Endothelial cell (in vitro differentiated cells): ENCODE measurements at regions not wholly inside any gene's neighbourhood (a gene's known extent, or its start where the extent isn't known, plus 50 kb on each side); places are given as distances from the start of the nearest gene placed in this dataset.

ENCODE experiments used
- DNase-seq: peaks from one replicate; pipeline ENCODE4 v3.0.0; 2021; ENCODE audit warnings: low spot score
- H3K27ac Mint-ChIP-seq: one replicate; pipeline ENCODE4 v1.8.0; 2021; ENCODE audit warnings: mixed read lengths, inconsistent platforms; ENCODE audit not compliant: unreplicated experiment
- H3K27me3 Mint-ChIP-seq: one replicate; pipeline ENCODE4 v1.8.0; 2021; ENCODE audit warnings: mild to moderate bottlenecking, moderate library complexity, mixed read lengths, inconsistent platforms; ENCODE audit not compliant: unreplicated experiment
- H3K36me3 Mint-ChIP-seq: one replicate; pipeline ENCODE4 v1.8.0; 2021; ENCODE audit warnings: mild to moderate bottlenecking, low read depth, mixed read lengths, inconsistent platforms; ENCODE audit not compliant: unreplicated experiment
- H3K4me1 Mint-ChIP-seq: one replicate; pipeline ENCODE4 v1.8.0; 2021; ENCODE audit warnings: mild to moderate bottlenecking, mixed read lengths, inconsistent platforms; ENCODE audit not compliant: unreplicated experiment
- H3K4me3 Mint-ChIP-seq: one replicate; pipeline ENCODE4 v1.8.0; 2021; ENCODE audit warnings: mild to moderate bottlenecking, mixed read lengths, inconsistent platforms; ENCODE audit not compliant: unreplicated experiment
- H3K9me3 Mint-ChIP-seq: one replicate; pipeline ENCODE4 v1.8.0; 2021; ENCODE audit warnings: mixed read lengths, inconsistent platforms; ENCODE audit not compliant: unreplicated experiment
- CTCF ChIP-seq: fragments of 200-600 bp; sonication (generic); IDR thresholded peaks from one replicate; pipeline ENCODE4 v1.5.0; 2021; ENCODE audit warnings: antibody characterized with exemption; ENCODE audit not compliant: unreplicated experiment

- Mint-ChIP-seq H3K9me3 (no peaks in the 10 kb centered on the region), H3K27me3 (no peaks in the 10 kb centered on the region), H3K4me3 (no peak overlapping the region), H3K36me3 (no peaks in the 10 kb centered on the region), H3K4me1 (peaks cover 7% of the 10 kb centered on the region), H3K27ac (no peak overlapping the region)
- DNase-seq, result no peak
- TF ChIP-seq CTCF, result no peak
These were observed 197.8 kb downstream of the SALL1 start for GRCh38 chr16:50953290-50953689.

- Mint-ChIP-seq H3K27me3 (no peaks in the 10 kb centered on the region), H3K27ac (no peak overlapping the region), H3K36me3 (no peaks in the 10 kb centered on the region), H3K9me3 (no peaks in the 10 kb centered on the region), H3K4me3 (no peak overlapping the region), H3K4me1 (peaks cover 7% of the 10 kb centered on the region)
- no peak for DNase-seq
- TF ChIP-seq CTCF, result no peak
These were observed 200.1 kb downstream of the SALL1 start for GRCh38 chr16:50950955-50951354.

GRCh38 chr16:50948268-50948930, 202.7 kb downstream of the SALL1 start:
- DNase-seq, result no peak
- no peak overlapping the region for H3K27ac Mint-ChIP-seq
- TF ChIP-seq CTCF, result no peak
- H3K9me3 Mint-ChIP-seq, result no peaks in the 10 kb centered on the region
- H3K36me3 Mint-ChIP-seq, result no peaks in the 10 kb centered on the region
- H3K4me3 Mint-ChIP-seq, result no peak overlapping the region
- H3K4me1 Mint-ChIP-seq, result peaks cover 3% of the 10 kb centered on the region
- H3K27me3 Mint-ChIP-seq, result no peaks in the 10 kb centered on the region

- no peak overlapping the region for H3K27ac Mint-ChIP-seq
- H3K27me3 Mint-ChIP-seq, result no peaks in the 10 kb centered on the region
- H3K9me3 Mint-ChIP-seq, result no peaks in the 10 kb centered on the region
- no peak for DNase-seq
- no peak overlapping the region for H3K4me3 Mint-ChIP-seq
- no peaks in the 10 kb centered on the region for H3K36me3 Mint-ChIP-seq
- peaks cover 3% of the 10 kb centered on the region for H3K4me1 Mint-ChIP-seq
- no peak for TF ChIP-seq CTCF
These were observed 203.2 kb downstream of the SALL1 start for GRCh38 chr16:50947826-50948225.

GRCh38 chr16:50946606-50947005, 204.5 kb downstream of the SALL1 start:
- H3K27me3 Mint-ChIP-seq, result no peaks in the 10 kb centered on the region
- DNase-seq, result no peak
- H3K4me3 Mint-ChIP-seq, result no peak overlapping the region
- no peak overlapping the region for H3K27ac Mint-ChIP-seq
- no peaks in the 10 kb centered on the region for H3K36me3 Mint-ChIP-seq
- no peak for TF ChIP-seq CTCF
- no peaks in the 10 kb centered on the region for H3K9me3 Mint-ChIP-seq
- peaks cover 3% of the 10 kb centered on the region for H3K4me1 Mint-ChIP-seq
